T-cell (primary cell): ENCODE measurements at regions not wholly inside any gene's neighbourhood (a gene's known extent, or its start where the extent isn't known, plus 50 kb on each side); places are given as distances from the start of the nearest gene placed in this dataset.

Source experiments
- ATAC-seq, 4 experiments: fragments of 200-7000 bp in 3 of 4; fragments of 150-1000 bp in 1 of 4; cut with Tn5 transposase; replicated peaks in 1 of 4; 1 replicate in 3 of 4; 2 replicates in 1 of 4; pipeline ENCODE4 v1.10.0; 2021; ENCODE audit warnings: moderate library complexity in 3 of 4, mild to moderate bottlenecking in 2 of 4, moderate number of reproducible peaks in 1 of 4
- CTCF ChIA-PET, 2 donors: fragments of 300-600 bp; sonication (Branson Sonifier 250); formaldehyde crosslinking; loops; one replicate each; lab custom pipeline; 2022; ENCODE audit warnings: antibody characterized with exemption in 2 of 2; lab: Charles Lee
- POLR2A ChIA-PET, 2 donors: fragments of 300-600 bp; sonication (Branson Sonifier 250); formaldehyde crosslinking; loops; one replicate each; lab custom pipeline; 2022; ENCODE audit warnings: antibody characterized with exemption in 2 of 2; lab: Charles Lee
- DNase-seq, 35 experiments: peaks; one replicate each; pipeline versions ENCODE4 v3.0.0 to v3.0.0-alpha.2; 2013 to 2023
- H3K27ac ChIP-seq: one replicate; pipeline ENCODE4 v1.5.1; 2013; ENCODE audit warnings: low read length
- H3K27me3 ChIP-seq, 2 experiments: replicated peaks in 1 of 2; 1 replicate in 1 of 2; 2 replicates in 1 of 2; pipeline versions ENCODE4 v1.6.1 to v1.7.0; 2013; ENCODE audit warnings: low read length in 1 of 2, mixed read lengths in 1 of 2; ENCODE audit not compliant: control insufficient read depth in 2 of 2, insufficient read depth in 2 of 2; ENCODE audit errors: extremely low read depth in 1 of 2
- H3K36me3 ChIP-seq, 2 donors: 1 replicate in 1 of 2; 2 replicates in 1 of 2; pipeline versions ENCODE4 v1.6.1 to v1.7.0; 2013; ENCODE audit warnings: low read length in 1 of 2; ENCODE audit not compliant: control insufficient read depth in 2 of 2, insufficient read depth in 1 of 2; ENCODE audit errors: extremely low read depth in 1 of 2
- H3K4me1 ChIP-seq, 2 experiments: 1 replicate in 1 of 2; 2 replicates in 1 of 2; pipeline versions ENCODE4 v1.6.1 to v1.7.0; 2013; ENCODE audit warnings: low read length in 2 of 2, mixed read lengths in 1 of 2; ENCODE audit not compliant: insufficient read depth in 2 of 2, control insufficient read depth in 1 of 2; ENCODE audit errors: extremely low read depth in 1 of 2
- H3K4me3 ChIP-seq, 2 donors: 1 replicate in 1 of 2; 2 replicates in 1 of 2; pipeline versions ENCODE4 v1.5.1 to v1.7.0; 2013; ENCODE audit warnings: mild to moderate bottlenecking in 2 of 2, low read length in 1 of 2, moderate library complexity in 1 of 2; ENCODE audit not compliant: control insufficient read depth in 1 of 2; ENCODE audit errors: extremely low read depth in 1 of 2
- H3K9me3 ChIP-seq: 2 replicates; pipeline ENCODE4 v1.7.0; 2013
- H3K27ac Mint-ChIP-seq, 2 donors: one replicate each; pipeline ENCODE4 v1.8.0; 2020 to 2021; ENCODE audit warnings: mild to moderate bottlenecking in 2 of 2, mixed read lengths in 2 of 2
- H3K27me3 Mint-ChIP-seq, 2 donors: one replicate each; pipeline ENCODE4 v1.8.0; 2021 to 2022; ENCODE audit warnings: mixed read lengths in 2 of 2
- H3K36me3 Mint-ChIP-seq: one replicate; pipeline ENCODE4 v1.8.0; 2021; ENCODE audit warnings: mixed read lengths
- H3K4me1 Mint-ChIP-seq, 3 donors: one replicate each; pipeline ENCODE4 v1.8.0; 2020 to 2022; ENCODE audit warnings: mixed read lengths in 3 of 3, mild to moderate bottlenecking in 1 of 3
- H3K4me3 Mint-ChIP-seq, 3 donors: one replicate each; pipeline ENCODE4 v1.8.0; 2020 to 2022; ENCODE audit warnings: mild to moderate bottlenecking in 3 of 3, mixed read lengths in 3 of 3, moderate library complexity in 3 of 3
- H3K9me3 Mint-ChIP-seq, 3 donors: one replicate each; pipeline ENCODE4 v1.8.0; 2020 to 2022; ENCODE audit warnings: mixed read lengths in 3 of 3
- WGBS: methylation state at CpG from one replicate; pipeline ENCODE4 v1.1.5; 2013; ENCODE audit warnings: missing lambda C conversion rate; ENCODE audit not compliant: insufficient coverage; 5-methylcytosine and 5-hydroxymethylcytosine counted together

DNA sequence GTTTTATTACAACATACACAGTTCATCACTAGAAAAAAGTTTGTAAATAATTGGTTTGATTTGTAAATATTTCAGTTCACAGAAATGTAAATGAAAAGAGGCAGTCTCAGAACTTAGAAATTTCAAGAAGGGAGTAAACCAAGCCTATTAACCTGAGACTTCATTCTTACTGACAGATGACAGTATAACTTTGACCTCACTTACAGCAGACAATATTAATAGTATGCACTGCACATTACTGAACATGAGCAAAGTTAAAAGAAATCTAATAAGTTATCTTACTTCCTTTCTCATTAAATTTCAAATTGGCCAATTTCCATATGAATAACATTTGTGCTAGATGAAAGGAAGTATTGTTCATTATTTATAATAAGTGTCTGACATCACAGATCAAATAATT is 235.8 kb downstream of the SLC6A15 start:
- Mint-ChIP-seq H3K4me1 (no peaks in the 10 kb centered on the region), H3K27me3 (no peaks in the 10 kb centered on the region), H3K9me3 (peaks cover 0 to 13% (median 0%) of the 10 kb centered on the region in 3 donors), H3K27ac (no peak overlapping the region), H3K4me3 (no peak overlapping the region), H3K36me3 (no peaks in the 10 kb centered on the region)
- no peaks in the 10 kb centered on the region for H3K36me3 ChIP-seq
- no peaks in the 10 kb centered on the region for H3K27me3 ChIP-seq
- H3K4me1 ChIP-seq: no peaks in the 10 kb centered on the region
- no peak for ATAC-seq
- H3K27ac ChIP-seq: no peak overlapping the region
- ChIA-PET POLR2A (no interaction called here), CTCF (no interaction called here)
- H3K4me3 ChIP-seq: no peak overlapping the region
- DNase-seq: no peak
- H3K9me3 ChIP-seq: no peaks in the 10 kb centered on the region

DNA sequence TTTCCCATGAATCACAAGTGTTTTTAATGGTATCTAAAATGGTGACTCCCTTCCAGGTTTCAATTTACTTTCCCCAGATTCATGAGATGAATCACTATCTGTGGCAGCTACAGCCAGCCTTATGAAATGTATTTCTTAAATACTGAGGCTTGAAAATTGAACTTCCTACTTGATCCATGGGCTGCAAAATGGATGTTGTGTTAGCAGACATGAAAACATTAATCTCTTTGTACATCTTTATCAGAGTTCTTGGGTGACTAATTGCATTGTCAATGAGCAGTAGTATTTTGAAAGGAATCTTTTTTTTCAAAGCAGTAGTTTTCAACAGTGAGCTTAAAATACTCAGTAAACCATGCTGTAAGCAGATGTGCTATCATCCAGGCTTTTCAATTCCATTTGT is 250.8 kb downstream of the SLC6A15 start:
- Mint-ChIP-seq H3K4me3 (no peak overlapping the region), H3K4me1 (no peaks in the 10 kb centered on the region), H3K27ac (no peak overlapping the region), H3K27me3 (no peaks in the 10 kb centered on the region), H3K36me3 (no peaks in the 10 kb centered on the region), H3K9me3 (peaks cover 2 to 5% (median 2%) of the 10 kb centered on the region in 3 donors)
- Histone ChIP-seq H3K27ac (no peak overlapping the region), H3K27me3 (no peaks in the 10 kb centered on the region), H3K9me3 (no peaks in the 10 kb centered on the region), H3K36me3 (no peaks in the 10 kb centered on the region), H3K4me1 (no peaks in the 10 kb centered on the region), H3K4me3 (no peak overlapping the region)
- DNase-seq: no peak
- ChIA-PET CTCF (no interaction called here), POLR2A (no interaction called here)
- ATAC-seq: no peak

DNA sequence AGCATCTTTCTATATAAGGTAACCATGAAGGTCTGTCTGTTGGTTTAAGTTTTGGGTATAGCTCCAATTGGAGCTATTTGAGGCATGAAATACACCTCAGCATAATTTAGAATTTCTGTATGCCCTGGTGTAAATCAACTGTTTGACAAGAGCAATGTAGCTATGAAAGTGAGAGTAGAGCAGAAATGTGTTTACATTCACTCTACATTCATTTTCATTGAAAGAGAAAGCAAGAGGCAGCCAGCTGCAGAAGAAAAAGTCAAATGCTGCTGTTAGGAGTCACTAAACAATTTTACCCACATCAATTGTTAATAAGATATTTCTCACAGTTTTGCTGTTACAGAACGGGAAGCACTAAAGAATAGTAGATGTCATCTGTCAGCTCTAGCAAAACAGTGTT is 252.5 kb downstream of the SLC6A15 start:
- H3K9me3 Mint-ChIP-seq: peaks cover 3 to 7% (median 4%) of the 10 kb centered on the region in 3 donors
- Histone ChIP-seq H3K4me1 (no peaks in the 10 kb centered on the region), H3K9me3 (no peaks in the 10 kb centered on the region), H3K36me3 (no peaks in the 10 kb centered on the region), H3K27ac (no peak overlapping the region), H3K27me3 (no peaks in the 10 kb centered on the region), H3K4me3 (no peak overlapping the region)
- no peaks in the 10 kb centered on the region for H3K27me3 Mint-ChIP-seq
- WGBS: no CpG with 5 or more reads among the region's 1 CpG
- H3K4me1 Mint-ChIP-seq: no peaks in the 10 kb centered on the region
- H3K36me3 Mint-ChIP-seq: no peaks in the 10 kb centered on the region
- CTCF ChIA-PET: no interaction called here
- H3K4me3 Mint-ChIP-seq: no peak overlapping the region
- ATAC-seq: no peak
- POLR2A ChIA-PET: no interaction called here
- DNase-seq: no peak
- H3K27ac Mint-ChIP-seq: no peak overlapping the region

DNA sequence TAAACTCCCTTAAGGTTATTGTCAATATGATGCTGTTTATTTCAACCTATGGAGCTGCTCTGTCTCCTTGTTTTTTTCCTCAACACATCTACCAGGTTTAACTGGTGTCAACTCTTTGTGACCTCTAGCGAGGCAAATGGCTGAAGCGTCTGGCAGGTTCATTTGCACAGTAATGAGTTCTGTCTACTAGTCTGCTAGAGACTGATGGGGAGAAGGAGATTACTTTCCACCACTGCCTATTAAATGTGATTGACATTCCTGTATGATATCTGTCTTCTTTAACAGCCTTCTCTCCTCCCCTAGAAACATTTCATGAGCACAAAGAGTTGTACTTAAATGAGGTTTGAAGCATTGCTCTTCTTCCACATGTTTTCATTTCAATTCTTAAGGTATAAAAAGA is 253.7 kb downstream of the SLC6A15 start:
- Histone ChIP-seq H3K4me3 (no peak overlapping the region), H3K9me3 (no peaks in the 10 kb centered on the region), H3K27ac (no peak overlapping the region), H3K36me3 (no peaks in the 10 kb centered on the region), H3K4me1 (no peaks in the 10 kb centered on the region), H3K27me3 (no peaks in the 10 kb centered on the region)
- ChIA-PET POLR2A (interaction anchor here in 1 of 2 donors (0.6 kb wide), 1 partner anchor 837 kb away, joined by 3 read pairs; no protein-coding TSS in a partner anchor), CTCF (no interaction called here)
- DNase-seq (no peak), ATAC-seq (no peak)
- no peak overlapping the region for H3K4me3 Mint-ChIP-seq
- H3K36me3 Mint-ChIP-seq: no peaks in the 10 kb centered on the region
- H3K4me1 Mint-ChIP-seq: no peaks in the 10 kb centered on the region
- no peak overlapping the region for H3K27ac Mint-ChIP-seq
- H3K9me3 Mint-ChIP-seq: peaks cover 3 to 7% (median 4%) of the 10 kb centered on the region in 3 donors
- H3K27me3 Mint-ChIP-seq: no peaks in the 10 kb centered on the region
- no CpG with 5 or more reads among the region's 2 CpGs for WGBS

DNA sequence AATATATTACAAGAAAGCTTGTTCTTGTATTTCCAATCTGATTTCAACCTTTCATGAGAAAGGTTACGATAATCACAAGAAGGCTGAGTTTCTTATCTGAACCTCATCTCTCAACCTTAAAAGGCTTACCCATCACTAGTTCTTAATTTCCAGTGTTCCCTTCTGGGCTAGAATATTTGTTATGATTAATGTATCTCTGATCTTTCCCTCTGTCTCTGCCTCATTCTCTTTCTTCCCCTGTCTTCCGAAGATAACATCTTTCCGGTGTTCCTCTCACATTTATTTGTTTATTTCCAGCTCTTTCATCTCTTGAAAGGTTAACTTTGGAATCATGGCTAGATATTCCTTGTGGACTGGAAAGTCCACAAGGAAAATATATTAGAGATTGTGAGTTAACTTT is 255.9 kb downstream of the SLC6A15 start:
- WGBS: no CpG with 5 or more reads among the region's 3 CpGs
- Mint-ChIP-seq H3K36me3 (no peaks in the 10 kb centered on the region), H3K4me1 (no peaks in the 10 kb centered on the region), H3K4me3 (no peak overlapping the region), H3K9me3 (peaks cover 3 to 7% (median 4%) of the 10 kb centered on the region in 3 donors), H3K27me3 (no peaks in the 10 kb centered on the region), H3K27ac (no peak overlapping the region)
- Histone ChIP-seq H3K36me3 (no peaks in the 10 kb centered on the region), H3K27me3 (no peaks in the 10 kb centered on the region), H3K27ac (no peak overlapping the region), H3K9me3 (no peaks in the 10 kb centered on the region), H3K4me1 (no peaks in the 10 kb centered on the region), H3K4me3 (no peak overlapping the region)
- no peak for DNase-seq
- no peak for ATAC-seq
- ChIA-PET POLR2A (no interaction called here), CTCF (no interaction called here)

DNA sequence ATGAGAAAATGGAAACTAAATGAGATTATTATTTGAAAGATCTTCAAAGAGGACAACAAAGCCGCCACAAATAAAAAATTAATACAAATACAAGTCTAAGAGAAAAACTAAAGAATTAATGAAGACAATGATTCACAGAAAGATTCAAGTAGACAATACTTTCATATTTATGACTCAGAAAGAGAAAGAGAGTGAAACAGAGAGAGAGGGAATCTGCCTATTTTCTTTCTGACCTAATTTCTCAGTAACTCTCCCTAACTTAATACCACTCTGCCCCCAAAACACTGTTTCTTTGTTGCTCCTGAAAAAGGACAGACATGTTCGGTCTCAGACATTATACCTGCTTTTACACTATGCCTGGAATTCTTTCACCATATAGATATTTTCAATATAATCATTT is 259.1 kb downstream of the SLC6A15 start:
- Mint-ChIP-seq H3K4me3 (no peak overlapping the region), H3K36me3 (no peaks in the 10 kb centered on the region), H3K27ac (no peak overlapping the region), H3K9me3 (peaks cover 3 to 4% (median 3%) of the 10 kb centered on the region in 3 donors), H3K27me3 (no peaks in the 10 kb centered on the region), H3K4me1 (no peaks in the 10 kb centered on the region)
- DNase-seq (no peak), ATAC-seq (no peak)
- Histone ChIP-seq H3K36me3 (no peaks in the 10 kb centered on the region), H3K27me3 (no peaks in the 10 kb centered on the region), H3K27ac (no peak overlapping the region), H3K9me3 (no peaks in the 10 kb centered on the region), H3K4me1 (no peaks in the 10 kb centered on the region), H3K4me3 (no peak overlapping the region)
- ChIA-PET CTCF (no interaction called here), POLR2A (no interaction called here)
- WGBS: no CpG with 5 or more reads among the region's 2 CpGs

DNA sequence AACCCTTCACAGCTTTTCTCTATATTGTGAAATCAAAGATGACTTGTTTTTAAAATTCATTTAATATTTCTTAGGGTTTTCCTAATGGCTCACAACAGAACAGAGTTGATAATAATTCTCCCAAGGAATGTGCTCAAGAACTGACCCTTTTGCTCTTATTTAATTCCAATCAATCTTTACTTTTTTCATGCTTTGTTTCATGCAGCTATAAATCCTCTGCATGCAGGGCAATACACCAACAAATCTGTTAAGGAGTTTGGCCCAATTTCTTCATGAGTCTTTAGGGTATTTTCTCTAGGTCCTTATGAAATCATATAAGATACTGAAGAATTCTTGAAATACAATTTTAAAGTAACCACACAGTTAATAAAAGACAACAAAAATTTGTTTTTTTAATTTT is 264.2 kb downstream of the SLC6A15 start:
- no peaks in the 10 kb centered on the region for H3K36me3 Mint-ChIP-seq
- H3K27ac ChIP-seq: no peak overlapping the region
- no peaks in the 10 kb centered on the region for H3K9me3 Mint-ChIP-seq
- H3K36me3 ChIP-seq: no peaks in the 10 kb centered on the region
- no peaks in the 10 kb centered on the region for H3K27me3 ChIP-seq
- H3K27ac Mint-ChIP-seq: no peak overlapping the region
- no peak overlapping the region for H3K4me3 ChIP-seq
- ATAC-seq: no peak
- no peaks in the 10 kb centered on the region for H3K27me3 Mint-ChIP-seq
- H3K4me1 Mint-ChIP-seq: no peaks in the 10 kb centered on the region
- no peaks in the 10 kb centered on the region for H3K4me1 ChIP-seq
- no peak overlapping the region for H3K4me3 Mint-ChIP-seq
- no peaks in the 10 kb centered on the region for H3K9me3 ChIP-seq
- POLR2A ChIA-PET: no interaction called here
- DNase-seq: no peak
- CTCF ChIA-PET: no interaction called here
